H9 (cell line): ENCODE measurements at regions not wholly inside any gene's neighbourhood (a gene's known extent, or its start where the extent isn't known, plus 50 kb on each side); places are given as distances from the start of the nearest gene placed in this dataset.

ENCODE experiments used
- DNase-seq: peaks from one replicate; pipeline ENCODE4 v3.0.0-alpha.2; 2017
- H2AFZ ChIP-seq: one replicate; pipeline ENCODE4 v1.6.1; 2013; ENCODE audit warnings: mild to moderate bottlenecking, low read length, control low read depth, moderate library complexity
- H2AK5ac ChIP-seq: 2 replicates; pipeline ENCODE4 v1.6.1; 2013; ENCODE audit warnings: low read length, control low read depth, mixed read lengths; ENCODE audit not compliant: insufficient read length
- H2BK120ac ChIP-seq: one replicate; pipeline ENCODE4 v1.6.1; 2013; ENCODE audit warnings: low read depth, mild to moderate bottlenecking, low read length, control low read depth, inconsistent platforms; ENCODE audit not compliant: poor library complexity, severe bottlenecking
- H2BK12ac ChIP-seq: 2 replicates; pipeline ENCODE4 v1.6.1; 2013; ENCODE audit warnings: low read length, control low read depth, mixed read lengths, low read depth; ENCODE audit not compliant: insufficient read length
- H2BK15ac ChIP-seq: 2 replicates; pipeline ENCODE4 v1.6.1; 2013; ENCODE audit warnings: low read depth, low read length, control low read depth
- H2BK20ac ChIP-seq: one replicate; pipeline ENCODE4 v1.6.1; 2013; ENCODE audit warnings: low read depth, mild to moderate bottlenecking, low read length, control low read depth, inconsistent platforms; ENCODE audit not compliant: poor library complexity, severe bottlenecking
- H2BK5ac ChIP-seq: 2 replicates; pipeline ENCODE4 v1.6.1; 2013; ENCODE audit warnings: low read length, control low read depth, mixed read lengths; ENCODE audit not compliant: insufficient read length
- H3K14ac ChIP-seq: 2 replicates; pipeline ENCODE4 v1.6.1; 2013; ENCODE audit warnings: low read length, control low read depth; ENCODE audit not compliant: insufficient read depth
- H3K18ac ChIP-seq: 2 replicates; pipeline ENCODE4 v1.6.1; 2013; ENCODE audit warnings: low read depth, mild to moderate bottlenecking, mixed read lengths, low read length, control low read depth; ENCODE audit not compliant: insufficient read length
- H3K23ac ChIP-seq: 2 replicates; pipeline ENCODE4 v1.6.1; 2013; ENCODE audit warnings: low read length, control low read depth, mixed read lengths, low read depth; ENCODE audit not compliant: insufficient read length
- H3K23me2 ChIP-seq: 2 replicates; pipeline ENCODE4 v1.6.1; 2013; ENCODE audit warnings: low read depth, mild to moderate bottlenecking, mixed read lengths, low read length, control low read depth; ENCODE audit not compliant: insufficient read length, poor library complexity, severe bottlenecking
- H3K27ac ChIP-seq: 2 replicates; pipeline ENCODE4 v1.5.1; 2013; ENCODE audit warnings: low read length, control low read depth, mixed read lengths, low read depth; ENCODE audit not compliant: insufficient read length
- H3K27me3 ChIP-seq: 2 replicates; pipeline ENCODE4 v1.6.1; 2013; ENCODE audit warnings: low read length, control low read depth, inconsistent platforms; ENCODE audit not compliant: insufficient read depth
- H3K4ac ChIP-seq: 2 replicates; pipeline ENCODE4 v1.6.1; 2013; ENCODE audit warnings: low read depth, mild to moderate bottlenecking, control low read depth, inconsistent platforms, low read length, moderate library complexity
- H3K4me1 ChIP-seq: 2 replicates; pipeline ENCODE4 v1.6.1; 2013; ENCODE audit warnings: low read length, control low read depth, inconsistent platforms; ENCODE audit not compliant: insufficient read depth
- H3K4me2 ChIP-seq: 2 replicates; pipeline ENCODE4 v1.6.1; 2013; ENCODE audit warnings: low read length, control low read depth, mixed read lengths; ENCODE audit not compliant: insufficient read length, insufficient read depth
- H3K56ac ChIP-seq: 2 replicates; pipeline ENCODE4 v1.6.1; 2013; ENCODE audit warnings: low read depth, mild to moderate bottlenecking, mixed read lengths, low read length, control low read depth; ENCODE audit not compliant: insufficient read length
- H3K79me1 ChIP-seq: 2 replicates; pipeline ENCODE4 v1.6.1; 2013; ENCODE audit warnings: low read depth, mild to moderate bottlenecking, moderate library complexity, low read length, control low read depth, inconsistent platforms; ENCODE audit not compliant: insufficient read depth, poor library complexity, severe bottlenecking
- H3K79me2 ChIP-seq: 2 replicates; pipeline ENCODE4 v1.6.1; 2013; ENCODE audit warnings: low read length, control low read depth, inconsistent platforms; ENCODE audit not compliant: insufficient read depth
- H3K9ac ChIP-seq: 2 replicates; pipeline ENCODE4 v1.6.1; 2013; ENCODE audit warnings: low read length, control low read depth, mixed read lengths; ENCODE audit not compliant: insufficient read length; ENCODE audit errors: extremely low read depth
- H3K9me3 ChIP-seq: one replicate; pipeline ENCODE4 v1.6.1; 2013; ENCODE audit warnings: low read depth, low read length, inconsistent platforms; ENCODE audit not compliant: control insufficient read depth
- H3T11ph ChIP-seq: one replicate; pipeline ENCODE4 v1.6.1; 2013; ENCODE audit warnings: mild to moderate bottlenecking, low read length, control low read depth, inconsistent platforms
- H4K20me1 ChIP-seq: one replicate; pipeline ENCODE4 v1.6.1; 2013; ENCODE audit not compliant: control insufficient read depth, insufficient read length, insufficient read depth
- H4K5ac ChIP-seq: 2 replicates; pipeline ENCODE4 v1.6.1; 2013; ENCODE audit warnings: low read depth, mild to moderate bottlenecking, mixed read lengths, low read length, control low read depth; ENCODE audit not compliant: insufficient read length
- H4K8ac ChIP-seq: replicated peaks from 2 replicates; pipeline ENCODE4 v1.6.1; 2013; ENCODE audit warnings: low read length, control low read depth, mixed read lengths, low read depth; ENCODE audit not compliant: insufficient read length
- H4K91ac ChIP-seq: 2 replicates; pipeline ENCODE4 v1.6.1; 2013; ENCODE audit warnings: low read depth, mild to moderate bottlenecking, moderate library complexity, mixed read lengths, low read length, control low read depth; ENCODE audit not compliant: insufficient read length
- H3K27ac Mint-ChIP-seq, 3 experiments: 2 replicates in 2 of 3; 3 replicates in 1 of 3; pipeline ENCODE4 v1.8.0; 2020 to 2021; ENCODE audit warnings: mixed read lengths in 3 of 3, mild to moderate bottlenecking in 1 of 3, moderate library complexity in 1 of 3
- H3K27me3 Mint-ChIP-seq: 2 replicates; pipeline ENCODE4 v1.8.0; 2021; ENCODE audit warnings: low read depth, mild to moderate bottlenecking, moderate library complexity, mixed read lengths
- H3K36me3 Mint-ChIP-seq, 3 experiments: 2 replicates in 2 of 3; 3 replicates in 1 of 3; pipeline ENCODE4 v1.8.0; 2020 to 2021; ENCODE audit warnings: low read depth in 3 of 3, mixed read lengths in 3 of 3; ENCODE audit not compliant: insufficient read depth in 1 of 3
- H3K4me1 Mint-ChIP-seq, 2 experiments: 2 replicates each; pipeline ENCODE4 v1.8.0; 2020; ENCODE audit warnings: mixed read lengths in 2 of 2
- H3K4me3 Mint-ChIP-seq, 2 experiments: 2 replicates in 1 of 2; 3 replicates in 1 of 2; pipeline ENCODE4 v1.8.0; 2020 to 2021; ENCODE audit warnings: mild to moderate bottlenecking in 2 of 2, mixed read lengths in 2 of 2, moderate library complexity in 1 of 2
- H3K9me3 Mint-ChIP-seq, 2 experiments: 2 replicates in 1 of 2; 3 replicates in 1 of 2; pipeline ENCODE4 v1.8.0; 2020; ENCODE audit warnings: mild to moderate bottlenecking in 2 of 2, mixed read lengths in 2 of 2, moderate library complexity in 1 of 2
- WGBS: extraction: QIAGEN DNeasy Blood & Tissue Kit; methylation state at CpG from one replicate; pipeline ENCODE4 v1.1.7; 2013; ENCODE audit warnings: missing lambda C conversion rate, low lambda C conversion rate, mixed read lengths; ENCODE audit not compliant: insufficient read length; ENCODE audit errors: extremely low coverage; 5-methylcytosine and 5-hydroxymethylcytosine counted together
- TF ChIP-seq, protein P1 (sequence below): fragments of 200-600 bp; sonication (generic); conservative IDR thresholded peaks from 3 replicates; pipeline ENCODE4 v1.8.0; 2021; ENCODE audit warnings: antibody characterized with exemption, mild to moderate bottlenecking

DNA sequence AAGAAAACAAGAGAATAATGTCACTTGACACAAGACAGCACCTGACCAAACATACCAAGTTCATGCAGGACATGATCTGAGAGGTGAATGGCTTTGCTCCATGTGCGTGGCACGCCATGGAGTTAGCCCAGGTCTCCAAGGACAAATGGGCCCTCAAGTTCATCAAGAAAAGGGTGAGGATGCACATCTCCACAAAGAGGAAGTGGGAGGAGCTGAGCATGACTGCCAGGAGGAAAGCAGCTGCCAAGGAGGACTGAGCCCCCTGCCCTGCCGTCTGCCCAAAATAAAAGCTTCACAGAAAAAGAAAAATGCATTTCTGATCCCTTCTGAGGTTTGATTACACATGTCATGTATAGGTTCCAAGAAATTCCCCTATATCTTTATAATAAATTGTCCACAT lies 82.0 kb upstream of the TSHZ2 start:
- Mint-ChIP-seq H3K4me1 (peaks cover 1 to 4% of the 10 kb centered on the region in 2 experiments; a peak in 3 of 4 replicates), H3K9me3 (no peaks in the 10 kb centered on the region; a peak in 1 of 5 replicates), H3K4me3 (no peak overlapping the region), H3K27ac (no peak overlapping the region), H3K27me3 (no peaks in the 10 kb centered on the region), H3K36me3 (no peaks in the 10 kb centered on the region)
- no CpG with 5 or more reads among the region's 3 CpGs for WGBS
- H3K9ac ChIP-seq = no peak overlapping the region
- no peaks in the 10 kb centered on the region for H3K4me1 ChIP-seq
- H3T11ph ChIP-seq = no peak overlapping the region
- H2BK12ac ChIP-seq = no peak overlapping the region
- H3K79me2 ChIP-seq = no peaks in the 10 kb centered on the region
- H3K23me2 ChIP-seq = no peaks in the 10 kb centered on the region
- H4K8ac ChIP-seq = no peak overlapping the region
- H4K20me1 ChIP-seq = no peaks in the 10 kb centered on the region
- no peak overlapping the region for H3K18ac ChIP-seq
- H2BK5ac ChIP-seq = no peak overlapping the region
- no peaks in the 10 kb centered on the region for H3K79me1 ChIP-seq
- H4K5ac ChIP-seq = no peak overlapping the region
- no peak for DNase-seq
- no peak overlapping the region for H3K27ac ChIP-seq
- no peak overlapping the region for H3K56ac ChIP-seq
- H3K4me2 ChIP-seq = no peak overlapping the region
- no peaks in the 10 kb centered on the region for H3K9me3 ChIP-seq
- no peaks in the 10 kb centered on the region for H3K27me3 ChIP-seq
- no peak overlapping the region for H3K23ac ChIP-seq
- no peak overlapping the region for H2BK15ac ChIP-seq
- no peak overlapping the region for H2AFZ ChIP-seq
- H2AK5ac ChIP-seq = no peak overlapping the region
- no peak overlapping the region for H4K91ac ChIP-seq
- no peak overlapping the region for H3K14ac ChIP-seq
- H3K4ac ChIP-seq = no peak overlapping the region
- H2BK20ac ChIP-seq = no peak overlapping the region
- no peak overlapping the region for H2BK120ac ChIP-seq
- TF ChIP-seq, protein P1, sequence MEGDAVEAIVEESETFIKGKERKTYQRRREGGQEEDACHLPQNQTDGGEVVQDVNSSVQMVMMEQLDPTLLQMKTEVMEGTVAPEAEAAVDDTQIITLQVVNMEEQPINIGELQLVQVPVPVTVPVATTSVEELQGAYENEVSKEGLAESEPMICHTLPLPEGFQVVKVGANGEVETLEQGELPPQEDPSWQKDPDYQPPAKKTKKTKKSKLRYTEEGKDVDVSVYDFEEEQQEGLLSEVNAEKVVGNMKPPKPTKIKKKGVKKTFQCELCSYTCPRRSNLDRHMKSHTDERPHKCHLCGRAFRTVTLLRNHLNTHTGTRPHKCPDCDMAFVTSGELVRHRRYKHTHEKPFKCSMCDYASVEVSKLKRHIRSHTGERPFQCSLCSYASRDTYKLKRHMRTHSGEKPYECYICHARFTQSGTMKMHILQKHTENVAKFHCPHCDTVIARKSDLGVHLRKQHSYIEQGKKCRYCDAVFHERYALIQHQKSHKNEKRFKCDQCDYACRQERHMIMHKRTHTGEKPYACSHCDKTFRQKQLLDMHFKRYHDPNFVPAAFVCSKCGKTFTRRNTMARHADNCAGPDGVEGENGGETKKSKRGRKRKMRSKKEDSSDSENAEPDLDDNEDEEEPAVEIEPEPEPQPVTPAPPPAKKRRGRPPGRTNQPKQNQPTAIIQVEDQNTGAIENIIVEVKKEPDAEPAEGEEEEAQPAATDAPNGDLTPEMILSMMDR = no peak
